Body of pancreas (tissue), 4 donors: ENCODE measurements at regions not wholly inside any gene's neighbourhood (a gene's known extent, or its start where the extent isn't known, plus 50 kb on each side); places are given as distances from the start of the nearest gene placed in this dataset.

ENCODE experiments used
- ATAC-seq: fragments of 150-250 bp; one replicate; pipeline ENCODE4 v1.9.1; 2016
- DNase-seq, 4 donors: peaks; one replicate each; pipeline ENCODE4 v3.0.0-alpha.2; 2019
- H3K27ac ChIP-seq, 4 donors: fragments of 200-600 bp; sonication (generic); 1 replicate in 3 of 4; 2 replicates in 1 of 4; pipeline versions ENCODE4 v1.5.1 to v1.6.1; 2016 to 2019; ENCODE audit warnings: mild to moderate bottlenecking in 1 of 4, mixed read lengths in 1 of 4, moderate library complexity in 1 of 4
- H3K27me3 ChIP-seq, 2 donors: fragments of 200-600 bp; sonication (generic); one replicate each; pipeline ENCODE4 v1.6.0; 2016; ENCODE audit warnings: mild to moderate bottlenecking in 1 of 2
- H3K36me3 ChIP-seq, 2 donors: fragments of 200-600 bp; sonication (generic); replicated peaks in 1 of 2; 2 replicates each; pipeline ENCODE4 v1.5.1; 2016; ENCODE audit warnings: low read depth in 2 of 2; ENCODE audit not compliant: insufficient read depth in 1 of 2
- H3K4me1 ChIP-seq: fragments of 200-600 bp; sonication (generic); one replicate; pipeline ENCODE4 v1.6.0; 2016
- H3K4me3 ChIP-seq, 2 donors: fragments of 200-600 bp; sonication (generic); 1 replicate in 1 of 2; 2 replicates in 1 of 2; pipeline ENCODE4 v1.5.1; 2016 to 2019
- H3K9me3 ChIP-seq, 3 donors: fragments of 200-600 bp; sonication (generic); 1 replicate in 2 of 3; 2 replicates in 1 of 3; pipeline ENCODE4 v1.5.1; 2016
- POLR2A ChIP-seq, 3 donors: fragments of 450-650 bp; IDR thresholded peaks; one replicate each; pipeline ENCODE4 v1.6.1; 2016; ENCODE audit warnings: antibody characterized with exemption in 3 of 3, mild to moderate bottlenecking in 2 of 3
- WGBS, 2 donors: methylation state at CpG; one replicate each; pipeline ENCODE4 v1.1.5; 2017; 5-methylcytosine and 5-hydroxymethylcytosine counted together
- intact Hi-C: fragments of 100-400 bp; cut with DNase I; formaldehyde crosslinking; loops from one replicate; pipeline ENCODE4 v1.15.1; 2023
- TF ChIP-seq, protein P1 (sequence below), 7 experiments: fragments of 450-650 bp in 4 of 7; fragments of 200-600 bp in 3 of 7; sonication (generic) in 3 of 7; IDR thresholded peaks; one replicate each; pipeline ENCODE4 v1.5.1; 2016 to 2019; ENCODE audit warnings: antibody characterized with exemption in 7 of 7

DNA sequence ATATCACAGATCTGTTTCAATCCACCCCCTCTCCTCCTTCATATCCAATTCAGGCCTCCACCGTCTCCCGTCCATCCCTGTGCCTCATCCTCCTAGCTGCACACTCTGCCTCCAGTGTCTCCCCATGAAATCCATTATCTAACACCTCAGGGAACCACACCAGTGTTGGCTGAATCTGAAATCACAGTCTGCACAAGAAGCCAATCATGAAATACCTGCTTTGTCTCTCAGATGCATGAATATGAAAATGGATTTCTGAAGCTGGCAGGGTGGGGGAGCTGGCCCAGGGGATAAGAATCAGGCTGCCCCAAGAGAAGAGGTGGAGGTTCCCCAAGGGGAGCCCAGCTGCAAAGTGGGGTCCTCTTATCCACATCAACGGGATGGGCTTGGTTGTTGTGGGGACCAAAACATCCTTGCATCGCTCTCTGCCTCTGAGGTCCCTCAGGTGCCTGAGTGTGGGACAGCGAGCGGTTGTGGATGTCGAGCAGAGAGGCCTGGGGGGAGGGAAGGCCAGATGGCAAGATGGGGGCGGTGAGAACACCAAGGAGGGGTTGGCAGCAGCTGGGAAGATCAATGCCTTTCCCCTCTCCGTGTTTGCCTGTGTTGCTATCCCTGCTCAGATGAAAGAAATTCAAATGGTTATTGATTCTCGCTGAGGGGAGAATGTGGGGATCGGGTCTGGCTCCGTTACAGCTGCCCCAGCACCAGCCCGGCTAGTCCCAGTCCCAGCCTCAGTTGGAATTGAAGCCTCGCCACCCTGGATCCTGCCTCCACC lies 237.3 kb upstream of the POU3F1 start:
- H3K9me3 ChIP-seq = peaks cover 0 to 8% (median 0%) of the 10 kb centered on the region in 3 donors
- no peak for TF ChIP-seq POLR2A (IDR thresholded peaks at IDR 0.05)
- TF ChIP-seq, protein P1, sequence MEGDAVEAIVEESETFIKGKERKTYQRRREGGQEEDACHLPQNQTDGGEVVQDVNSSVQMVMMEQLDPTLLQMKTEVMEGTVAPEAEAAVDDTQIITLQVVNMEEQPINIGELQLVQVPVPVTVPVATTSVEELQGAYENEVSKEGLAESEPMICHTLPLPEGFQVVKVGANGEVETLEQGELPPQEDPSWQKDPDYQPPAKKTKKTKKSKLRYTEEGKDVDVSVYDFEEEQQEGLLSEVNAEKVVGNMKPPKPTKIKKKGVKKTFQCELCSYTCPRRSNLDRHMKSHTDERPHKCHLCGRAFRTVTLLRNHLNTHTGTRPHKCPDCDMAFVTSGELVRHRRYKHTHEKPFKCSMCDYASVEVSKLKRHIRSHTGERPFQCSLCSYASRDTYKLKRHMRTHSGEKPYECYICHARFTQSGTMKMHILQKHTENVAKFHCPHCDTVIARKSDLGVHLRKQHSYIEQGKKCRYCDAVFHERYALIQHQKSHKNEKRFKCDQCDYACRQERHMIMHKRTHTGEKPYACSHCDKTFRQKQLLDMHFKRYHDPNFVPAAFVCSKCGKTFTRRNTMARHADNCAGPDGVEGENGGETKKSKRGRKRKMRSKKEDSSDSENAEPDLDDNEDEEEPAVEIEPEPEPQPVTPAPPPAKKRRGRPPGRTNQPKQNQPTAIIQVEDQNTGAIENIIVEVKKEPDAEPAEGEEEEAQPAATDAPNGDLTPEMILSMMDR (IDR thresholded peaks at IDR 0.05) = no peak
- H3K27ac ChIP-seq = no peak overlapping the region
- H3K4me1 ChIP-seq = no peaks in the 10 kb centered on the region
- DNase-seq (no peak), ATAC-seq (no peak)
- H3K36me3 ChIP-seq = no peaks in the 10 kb centered on the region
- no peak overlapping the region for H3K4me3 ChIP-seq
- WGBS, 2 donors = 27 to 29% methylated on average over 14 of the region's 14 CpGs
- H3K27me3 ChIP-seq = no peaks in the 10 kb centered on the region
- intact Hi-C loops = no loop called here

DNA sequence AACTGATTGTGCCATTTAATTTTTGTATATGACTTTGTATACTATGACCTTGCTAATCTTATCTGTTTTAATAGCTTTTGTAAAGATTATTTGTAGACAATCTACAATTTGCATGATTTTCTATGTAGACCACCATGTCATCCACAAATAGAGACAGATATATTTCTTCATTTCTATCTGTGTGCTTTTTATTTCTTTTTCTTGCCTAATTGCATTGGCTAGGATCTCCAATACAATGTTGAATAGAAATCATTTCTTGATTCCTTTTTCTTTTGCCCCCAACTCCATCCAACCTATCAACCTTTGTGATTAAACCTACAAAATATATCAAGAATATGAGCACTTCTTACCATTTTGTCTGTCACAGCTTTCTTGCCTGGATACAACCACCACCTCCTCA lies 232.6 kb upstream of the POU3F1 start:
- no peak for ATAC-seq
- Histone ChIP-seq H3K27ac (no peak overlapping the region), H3K36me3 (no peaks in the 10 kb centered on the region), H3K4me3 (no peak overlapping the region), H3K9me3 (peaks cover 0 to 8% (median 0%) of the 10 kb centered on the region in 3 donors), H3K4me1 (no peaks in the 10 kb centered on the region), H3K27me3 (no peaks in the 10 kb centered on the region)
- no peak for TF ChIP-seq POLR2A (IDR thresholded peaks at IDR 0.05)
- TF ChIP-seq, protein P1 (IDR thresholded peaks at IDR 0.05) = no peak
- intact Hi-C loops = no loop called here
- no peak for DNase-seq

DNA sequence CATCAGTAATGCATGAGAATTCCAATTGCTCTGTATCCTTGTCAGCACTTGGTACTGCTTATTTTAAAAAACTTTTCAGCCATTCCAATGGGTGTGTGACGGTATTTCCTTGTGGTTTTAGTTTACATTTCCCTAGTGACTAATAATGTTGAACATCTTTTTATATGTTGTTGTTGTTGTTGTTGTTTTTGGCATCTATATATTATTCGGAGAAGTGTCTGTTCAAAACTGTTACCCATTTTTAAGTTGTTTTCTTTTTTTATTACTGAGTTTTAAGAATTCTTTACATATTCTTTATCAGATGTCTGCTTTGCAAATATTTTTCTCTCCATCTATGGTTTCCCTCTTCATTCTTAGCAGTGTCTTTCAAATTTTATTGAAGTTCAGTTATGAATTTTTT lies 231.1 kb upstream of the POU3F1 start:
- no peaks in the 10 kb centered on the region for H3K4me1 ChIP-seq
- TF ChIP-seq, protein P1 (IDR thresholded peaks at IDR 0.05) = no peak
- no peak for TF ChIP-seq POLR2A (IDR thresholded peaks at IDR 0.05)
- no peak for DNase-seq
- no peak for ATAC-seq
- H3K27me3 ChIP-seq = no peaks in the 10 kb centered on the region
- 73 to 82% methylated on average over 2 of the region's 2 CpGs for WGBS, 2 donors
- no peaks in the 10 kb centered on the region for H3K36me3 ChIP-seq
- no peak overlapping the region for H3K4me3 ChIP-seq
- peaks cover 0 to 8% (median 0%) of the 10 kb centered on the region in 3 donors for H3K9me3 ChIP-seq
- no peak overlapping the region for H3K27ac ChIP-seq
- intact Hi-C loops = no loop called here

DNA sequence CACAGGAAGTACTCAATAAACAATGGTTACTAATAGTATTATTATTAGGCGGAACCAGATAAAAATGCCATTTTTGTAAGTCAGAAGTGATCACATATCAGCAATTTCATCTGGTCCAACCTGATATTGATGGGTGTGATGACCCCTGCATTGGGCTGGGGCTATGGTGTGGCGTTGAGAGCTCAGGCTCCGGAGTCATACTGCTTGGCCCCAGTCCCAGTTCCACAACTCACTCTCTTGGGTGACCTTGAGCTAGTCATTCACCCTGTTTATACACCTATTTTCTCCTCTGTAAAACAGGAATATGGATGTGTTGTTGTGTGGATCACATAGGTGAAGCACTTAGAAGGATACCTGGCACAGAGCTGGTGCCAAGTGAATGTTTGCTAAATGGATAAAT lies 229.4 kb upstream of the POU3F1 start:
- WGBS, 2 donors = 36 to 48% methylated on average over 3 of the region's 3 CpGs
- ATAC-seq (no peak), DNase-seq (no peak)
- H3K27me3 ChIP-seq = peaks cover 0 to 6% of the 10 kb centered on the region in 2 donors
- no peak overlapping the region for H3K27ac ChIP-seq
- TF ChIP-seq, protein P1 (IDR thresholded peaks at IDR 0.05) = no peak
- intact Hi-C loops = no loop called here
- no peaks in the 10 kb centered on the region for H3K4me1 ChIP-seq
- no peak overlapping the region for H3K4me3 ChIP-seq
- H3K36me3 ChIP-seq = no peaks in the 10 kb centered on the region
- H3K9me3 ChIP-seq = peaks cover 0 to 8% (median 0%) of the 10 kb centered on the region in 3 donors

DNA sequence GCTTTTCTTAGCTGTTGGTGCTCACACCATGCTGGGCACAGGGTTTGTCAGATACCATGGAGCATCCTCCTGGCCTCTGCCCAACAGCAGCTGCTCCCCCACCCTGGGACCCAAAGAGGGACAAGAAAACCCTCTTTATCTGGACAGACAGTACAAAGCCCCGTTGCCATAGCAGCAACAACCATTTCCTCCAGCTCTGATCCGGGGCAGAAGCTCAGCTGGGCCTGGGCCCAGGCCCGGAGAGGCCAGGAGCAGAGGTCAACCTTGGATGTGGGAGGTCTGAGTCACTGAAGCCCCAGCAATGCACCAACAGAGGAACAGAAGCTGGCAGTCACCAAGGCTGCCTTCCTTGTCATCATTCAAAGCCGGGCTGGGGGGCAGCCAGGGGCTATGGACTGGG lies 228.4 kb upstream of the POU3F1 start:
- Histone ChIP-seq H3K4me1 (no peaks in the 10 kb centered on the region), H3K27ac (no peak overlapping the region), H3K4me3 (no peak overlapping the region), H3K9me3 (peaks cover 0 to 8% (median 0%) of the 10 kb centered on the region in 3 donors), H3K27me3 (peaks cover 0 to 7% of the 10 kb centered on the region in 2 donors), H3K36me3 (no peaks in the 10 kb centered on the region)
- 58% methylated on average over 4 of the region's 4 CpGs; no CpG with 5 or more reads in 1 of the 2 donors for WGBS, 2 donors
- intact Hi-C loops = no loop called here
- ATAC-seq (peak; percentile 33), DNase-seq (peak in 1 of 4 donors; percentile 34)
- TF ChIP-seq POLR2A (IDR thresholded peaks at IDR 0.05) = no peak
- TF ChIP-seq, protein P1 (IDR thresholded peaks at IDR 0.05) = no peak
